ENCODE measurements at regions not wholly inside any gene's neighbourhood (a gene's known extent, or its start where the extent isn't known, plus 50 kb on each side); places are given as distances from the start of the nearest gene placed in this dataset.

GRCh38 chr21:28234326-28234725 is 758.4 kb downstream of the LTN1 start:
- no peaks in the 10 kb centered on the region for H3K9me3 Mint-ChIP-seq
- no peaks in the 10 kb centered on the region for H3K9me3 ChIP-seq (ENCODE audit: control insufficient read depth, low read length)
- 86 to 93% methylated on average over 4 to 5 of the region's 5 CpGs for WGBS, 2 experiments (ENCODE audit: insufficient coverage in 1 of 2, insufficient read length in 1 of 2)
- no peaks in the 10 kb centered on the region for H3K4me1 Mint-ChIP-seq
- TF ChIP-seq CTCF (conservative IDR thresholded peaks at IDR 0.05), result no peak
- H3K4me3 ChIP-seq (ENCODE audit: low read length), result no peak overlapping the region
- H3K27me3 Mint-ChIP-seq (ENCODE audit: insufficient read depth), result no peaks in the 10 kb centered on the region
- no peaks in the 10 kb centered on the region for H3K27me3 ChIP-seq (ENCODE audit: control insufficient read depth, insufficient read depth, low read length, poor library complexity, severe bottlenecking)
- H3K27ac ChIP-seq (ENCODE audit: low read depth, low read length), result no peak overlapping the region
- H3K36me3 ChIP-seq (ENCODE audit: control insufficient read depth, insufficient read depth, low read length), result no peaks in the 10 kb centered on the region
- no peak overlapping the region for H3K9ac ChIP-seq (ENCODE audit: extremely low read depth, low read length, poor library complexity, severe bottlenecking)
- H3K4me1 ChIP-seq (ENCODE audit: control insufficient read depth, insufficient read depth, low read length), result no peaks in the 10 kb centered on the region
- no peaks in the 10 kb centered on the region for H3K36me3 Mint-ChIP-seq (ENCODE audit: low read depth)
- no peak overlapping the region for H3K27ac Mint-ChIP-seq
- H3K4me3 Mint-ChIP-seq, result no peak overlapping the region
- no peak for DNase-seq

- H3K27me3 Mint-ChIP-seq (ENCODE audit: insufficient read depth), result no peaks in the 10 kb centered on the region
- no peaks in the 10 kb centered on the region for H3K36me3 Mint-ChIP-seq (ENCODE audit: low read depth)
These were observed 759.0 kb downstream of the LTN1 start for GRCh38 chr21:28233536-28234220.

GRCh38 chr21:28230559-28230958 is 762.1 kb downstream of the LTN1 start:
- no peak for DNase-seq
- no peaks in the 10 kb centered on the region for H3K4me1 Mint-ChIP-seq
- H3K36me3 ChIP-seq (ENCODE audit: control insufficient read depth, insufficient read depth, low read length), result no peaks in the 10 kb centered on the region
- H3K9me3 Mint-ChIP-seq, result no peaks in the 10 kb centered on the region
- no peaks in the 10 kb centered on the region for H3K27me3 Mint-ChIP-seq (ENCODE audit: insufficient read depth)
- no peaks in the 10 kb centered on the region for H3K36me3 Mint-ChIP-seq (ENCODE audit: low read depth)
- H3K27me3 ChIP-seq (ENCODE audit: control insufficient read depth, insufficient read depth, low read length, poor library complexity, severe bottlenecking), result no peaks in the 10 kb centered on the region
- H3K4me3 ChIP-seq (ENCODE audit: low read length), result no peak overlapping the region
- no peaks in the 10 kb centered on the region for H3K4me1 ChIP-seq (ENCODE audit: control insufficient read depth, insufficient read depth, low read length)
- H3K4me3 Mint-ChIP-seq, result no peak overlapping the region
- no peak overlapping the region for H3K9ac ChIP-seq (ENCODE audit: extremely low read depth, low read length, poor library complexity, severe bottlenecking)
- 100% methylated on average over 1 of the region's 1 CpG for WGBS, 2 experiments (ENCODE audit: insufficient coverage in 1 of 2, insufficient read length in 1 of 2)
- no peak overlapping the region for H3K27ac Mint-ChIP-seq
- H3K9me3 ChIP-seq (ENCODE audit: control insufficient read depth, low read length), result no peaks in the 10 kb centered on the region
- no peak for TF ChIP-seq CTCF (conservative IDR thresholded peaks at IDR 0.05)
- no peak overlapping the region for H3K27ac ChIP-seq (ENCODE audit: low read depth, low read length)

More at GRCh38 chr21:28233536-28234220, 759.0 kb downstream of the LTN1 start:
- no peak for DNase-seq
- no peaks in the 10 kb centered on the region for H3K27me3 ChIP-seq (ENCODE audit: control insufficient read depth, insufficient read depth, low read length, poor library complexity, severe bottlenecking)
- no peak overlapping the region for H3K4me3 ChIP-seq (ENCODE audit: low read length)
- H3K9ac ChIP-seq (ENCODE audit: extremely low read depth, low read length, poor library complexity, severe bottlenecking), result no peak overlapping the region
- no peak for TF ChIP-seq CTCF (conservative IDR thresholded peaks at IDR 0.05)
- no peaks in the 10 kb centered on the region for H3K36me3 ChIP-seq (ENCODE audit: control insufficient read depth, insufficient read depth, low read length)
- Mint-ChIP-seq H3K4me1 (no peaks in the 10 kb centered on the region), H3K9me3 (no peaks in the 10 kb centered on the region), H3K27ac (no peak overlapping the region), H3K4me3 (no peak overlapping the region)
- no peaks in the 10 kb centered on the region for H3K4me1 ChIP-seq (ENCODE audit: control insufficient read depth, insufficient read depth, low read length)
- H3K27ac ChIP-seq (ENCODE audit: low read depth, low read length), result no peak overlapping the region
- H3K9me3 ChIP-seq (ENCODE audit: control insufficient read depth, low read length), result no peaks in the 10 kb centered on the region
- WGBS, 2 experiments (ENCODE audit: insufficient coverage in 1 of 2, insufficient read length in 1 of 2), result 94 to 98% methylated on average over 7 to 9 of the region's 9 CpGs

All from endodermal cell (in vitro differentiated cells).